ENCODE measurements at regions not wholly inside any gene's neighbourhood (a gene's known extent, or its start where the extent isn't known, plus 50 kb on each side); places are given as distances from the start of the nearest gene placed in this dataset.
A peak's percentile ranks its signal among the peaks of the same experiment; 100 is the strongest.
"Not testable (repeated sequence)": the region's sequence is repeated elsewhere in the genome, so short reads cannot be mapped to it uniquely, and the experiment has no call there.

GRCh38 chr6:79431537-79431933 is 105.7 kb downstream of the LCA5 start:
- DNase-seq (ENCODE audit: low read depth) = no peak

GRCh38 chr6:79430913-79431536 is 106.2 kb downstream of the LCA5 start:
- no peak for DNase-seq (ENCODE audit: low read depth)

GRCh38 chr6:79427721-79428120 is 109.5 kb downstream of the LCA5 start:
- DNase-seq (ENCODE audit: low read depth) = no peak

- DNase-seq (ENCODE audit: low read depth) = no peak
Observed at GRCh38 chr6:79426625-79427278, 110.5 kb downstream of the LCA5 start.

- no peak for DNase-seq (ENCODE audit: low read depth)
Observed at GRCh38 chr6:79425589-79426311, 111.5 kb downstream of the LCA5 start.

GRCh38 chr6:79423216-79423615 is 114.0 kb downstream of the LCA5 start:
- DNase-seq (ENCODE audit: low read depth) = no peak

- DNase-seq (ENCODE audit: low read depth) = no peak
Observed at GRCh38 chr6:79422666-79423065, 114.6 kb downstream of the LCA5 start.

- DNase-seq (ENCODE audit: low read depth) = peak; percentile 97
Observed at GRCh38 chr6:79421707-79422484, 115.3 kb downstream of the LCA5 start.

- peak; percentile 93 for DNase-seq (ENCODE audit: low read depth)
Observed at GRCh38 chr6:79421001-79421411, 116.2 kb downstream of the LCA5 start.

- no peak for DNase-seq (ENCODE audit: low read depth)
Observed at GRCh38 chr6:79420054-79420453, 117.2 kb downstream of the LCA5 start.

GRCh38 chr6:79416931-79417330 is 120.3 kb downstream of the LCA5 start:
- DNase-seq (ENCODE audit: low read depth) = no peak

- DNase-seq (ENCODE audit: low read depth) = peak; percentile 74
Observed at GRCh38 chr6:79413562-79414002, 123.6 kb downstream of the LCA5 start.

- no peak for DNase-seq (ENCODE audit: low read depth)
Observed at GRCh38 chr6:79410806-79411205, 126.4 kb downstream of the LCA5 start.

- DNase-seq (ENCODE audit: low read depth) = no peak
Observed at GRCh38 chr6:79408256-79408974, 128.8 kb downstream of the LCA5 start.

- no peak for DNase-seq (ENCODE audit: low read depth)
Observed at GRCh38 chr6:79404677-79405076, 132.6 kb downstream of the LCA5 start.

- no peak for DNase-seq (ENCODE audit: low read depth)
Observed at GRCh38 chr6:79404261-79404660, 133.0 kb downstream of the LCA5 start.

GRCh38 chr6:79403563-79403962 is 133.7 kb downstream of the LCA5 start:
- DNase-seq (ENCODE audit: low read depth) = no peak

GRCh38 chr6:79403086-79403485 is 134.1 kb downstream of the LCA5 start:
- no peak for DNase-seq (ENCODE audit: low read depth)

GRCh38 chr6:79399499-79399898 is 137.7 kb downstream of the LCA5 start:
- no peak for DNase-seq (ENCODE audit: low read depth)

- DNase-seq (ENCODE audit: low read depth) = not testable (repeated sequence)
Observed at GRCh38 chr6:79398617-79399016, 138.6 kb downstream of the LCA5 start.

- no peak for DNase-seq (ENCODE audit: low read depth)
Observed at GRCh38 chr6:79396625-79397024, 140.6 kb downstream of the LCA5 start.

GRCh38 chr6:79394690-79395089 is 142.5 kb downstream of the LCA5 start:
- no peak for DNase-seq (ENCODE audit: low read depth)
